Panc1 (cell line): ENCODE measurements at regions not wholly inside any gene's neighbourhood (a gene's known extent, or its start where the extent isn't known, plus 50 kb on each side); places are given as distances from the start of the nearest gene placed in this dataset.

Source experiments
- ATAC-seq: fragments of 200-7000 bp; cut with Tn5 transposase; 2 replicates; pipeline ENCODE4 v1.9.1; 2020; ENCODE audit warnings: mild to moderate bottlenecking, moderate library complexity
- BruUV-seq: library from RNA; stranded (reverse); fragments of 400-500 nt; replicated peaks from 2 replicates; lab custom pipeline; 2021; lab: Mats Ljungman, UMichigan
- CTCF ChIA-PET: fragments of 300-600 bp; sonication (Branson Sonifier 250); formaldehyde crosslinking; loops from one replicate; lab custom pipeline; 2022; ENCODE audit warnings: antibody characterized with exemption; lab: Charles Lee
- POLR2A ChIA-PET: fragments of 300-600 bp; sonication (Branson Sonifier 250); formaldehyde crosslinking; loops from one replicate; lab custom pipeline; 2022; ENCODE audit warnings: antibody characterized with exemption; lab: Charles Lee
- DNase-seq: peaks from one replicate; pipeline ENCODE4 v3.0.0-alpha.2; 2010; ENCODE audit warnings: low read depth, low spot score
- H3K27ac ChIP-seq: 2 replicates; pipeline ENCODE4 v1.5.1; 2011; ENCODE audit warnings: mild to moderate bottlenecking, low read length, inconsistent platforms
- H3K27me3 ChIP-seq: fragments of 200-500 bp; sonication (Bioruptor generic); 2 replicates; pipeline ENCODE4 v1.6.0; 2014; ENCODE audit warnings: low read length, inconsistent platforms; ENCODE audit not compliant: control insufficient read depth, insufficient read depth
- H3K36me3 ChIP-seq: fragments of 200-500 bp; sonication (Bioruptor generic); 2 replicates; pipeline ENCODE4 v1.5.1; 2014; ENCODE audit warnings: inconsistent platforms, mild to moderate bottlenecking, low read length, moderate library complexity; ENCODE audit not compliant: control insufficient read depth, insufficient read depth
- H3K4me1 ChIP-seq: 2 replicates; pipeline ENCODE4 v1.5.1; 2011; ENCODE audit warnings: inconsistent platforms, mild to moderate bottlenecking, low read length, moderate library complexity; ENCODE audit not compliant: control insufficient read depth, insufficient read depth
- H3K4me3 ChIP-seq, 2 experiments: 2 replicates each; pipeline ENCODE4 v1.5.1; 2011 to 2012; ENCODE audit warnings: low read depth in 2 of 2, low read length in 2 of 2, mild to moderate bottlenecking in 2 of 2, inconsistent platforms in 1 of 2, moderate library complexity in 1 of 2
- H3K9me3 ChIP-seq: fragments of 200-500 bp; sonication (Bioruptor generic); 2 replicates; pipeline ENCODE4 v1.5.1; 2014; ENCODE audit warnings: low read depth, mild to moderate bottlenecking, inconsistent platforms, low read length, moderate library complexity; ENCODE audit not compliant: control insufficient read depth, insufficient read depth
- CTCF ChIP-seq: fragments of 450-650 bp; IDR thresholded peaks from 2 replicates; pipeline ENCODE4 v1.5.1; 2017; ENCODE audit warnings: mild to moderate bottlenecking
- POLR2AphosphoS5 ChIP-seq: IDR thresholded peaks from 2 replicates; pipeline ENCODE4 v1.6.1; 2012; ENCODE audit warnings: mild to moderate bottlenecking, low read depth, low read length, moderate library complexity
- REST ChIP-seq, 2 experiments: IDR thresholded peaks; 2 replicates each; pipeline ENCODE4 v1.6.1; 2011 to 2012; ENCODE audit warnings: low read depth in 2 of 2, control low read depth in 1 of 2, low read length in 1 of 2, mild to moderate bottlenecking in 1 of 2, moderate library complexity in 1 of 2; ENCODE audit not compliant: insufficient read depth in 1 of 2
- SIN3A ChIP-seq: IDR thresholded peaks from 2 replicates; pipeline ENCODE4 v1.6.1; 2012; ENCODE audit warnings: low read depth, mild to moderate bottlenecking, low read length, moderate library complexity, borderline replicate concordance; ENCODE audit not compliant: insufficient read depth
- TCF7L2 ChIP-seq: IDR thresholded peaks from 2 replicates; pipeline ENCODE4 v1.6.1; 2011; ENCODE audit warnings: mild to moderate bottlenecking, low read depth, low read length, inconsistent platforms
- in situ Hi-C: cut with HindIII; loops from 2 replicates; pipeline ENCODE4 v1.10.0; 2016; ENCODE audit warnings: low sequenced_read_pairs, low pct_unique_long_range_greater_than_20kb
- intact Hi-C: fragments of 100-400 bp; cut with micrococcal nuclease; formaldehyde crosslinking; loops from one replicate; pipeline ENCODE4 v1.10.0; 2022; ENCODE audit not compliant: unreplicated experiment

GRCh38 chr7:93013446-93014061 is 104.2 kb downstream of the SAMD9 start:
- Histone ChIP-seq H3K9me3 (no peaks in the 10 kb centered on the region), H3K36me3 (no peaks in the 10 kb centered on the region), H3K27me3 (no peaks in the 10 kb centered on the region), H3K4me1 (no peaks in the 10 kb centered on the region), H3K27ac (no peak overlapping the region), H3K4me3 (no peak overlapping the region)
- intact Hi-C loops: no loop called here
- ChIA-PET POLR2A (interaction anchor here (0.6 kb wide), 1 partner anchor 31 kb away, joined by 7 read pairs; no protein-coding TSS in a partner anchor), CTCF (interaction anchor here (1.0 kb wide), 1 partner anchor 25 kb away, joined by 3 read pairs; no protein-coding TSS in a partner anchor)
- BruUV-seq: no TSS peak
- in situ Hi-C loops: no loop called here
- DNase-seq (no peak), ATAC-seq (no peak)
- TF ChIP-seq CTCF (no peak), TCF7L2 (no peak), REST (IDR thresholded peaks at IDR 0.05; ENCODE audit: insufficient read depth in 1 of 2, low read depth in 2 of 2, low read length in 1 of 2) (no peak), SIN3A (no peak), POLR2AphosphoS5 (no peak)

- no peaks in the 10 kb centered on the region for H3K9me3 ChIP-seq
- H3K36me3 ChIP-seq: no peaks in the 10 kb centered on the region
- no peak overlapping the region for H3K4me3 ChIP-seq
- no TSS peak for BruUV-seq
- TF ChIP-seq TCF7L2 (no peak), CTCF (no peak), REST (IDR thresholded peaks at IDR 0.05; ENCODE audit: insufficient read depth in 1 of 2, low read depth in 2 of 2, low read length in 1 of 2) (no peak), SIN3A (no peak), POLR2AphosphoS5 (no peak)
- in situ Hi-C loops: no loop called here
- H3K27ac ChIP-seq: no peak overlapping the region
- DNase-seq: no peak
- ChIA-PET CTCF (interaction anchor here (0.6 kb wide), 1 partner anchor 28 kb away, joined by 3 read pairs; no protein-coding TSS in a partner anchor), POLR2A (no interaction called here)
- no peak for ATAC-seq
- H3K27me3 ChIP-seq: no peaks in the 10 kb centered on the region
- intact Hi-C loops: no loop called here
- no peaks in the 10 kb centered on the region for H3K4me1 ChIP-seq
Observed at GRCh38 chr7:93011351-93012294, 106.2 kb downstream of the SAMD9 start.
